C4-2B (cell line): ENCODE measurements at regions not wholly inside any gene's neighbourhood (a gene's known extent, or its start where the extent isn't known, plus 50 kb on each side); places are given as distances from the start of the nearest gene placed in this dataset.

Source experiments
- H3K27ac ChIP-seq: fragments of 450-650 bp; 2 replicates; pipeline ENCODE4 v1.5.1; 2017
- ZFX ChIP-seq: fragments of 450-650 bp; IDR thresholded peaks from 2 replicates; pipeline ENCODE4 v1.6.1; 2017
- TF ChIP-seq, protein P1 (sequence below): fragments of 450-650 bp; conservative IDR thresholded peaks from 2 replicates; pipeline ENCODE4 v1.5.1; 2017; ENCODE audit warnings: mild to moderate bottlenecking

DNA sequence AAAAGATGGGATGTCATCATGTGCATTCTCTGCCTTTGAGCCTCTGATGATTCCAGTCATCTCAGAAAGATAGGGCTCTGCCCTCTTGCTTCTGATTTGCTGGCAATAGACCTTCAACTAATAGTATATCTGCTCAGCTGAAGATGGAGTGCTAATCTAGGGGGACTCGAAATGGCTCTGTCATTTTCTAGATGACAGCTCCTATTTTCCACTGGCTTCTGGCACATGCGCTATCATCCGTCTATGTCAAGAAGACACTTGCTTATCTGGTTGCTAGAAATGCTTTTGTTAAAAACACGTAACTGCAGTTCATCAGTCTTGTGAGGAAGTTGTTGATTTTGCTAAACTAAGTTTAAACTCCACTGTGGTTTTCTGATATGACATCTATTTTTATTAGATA lies 265.5 kb upstream of the ZNF608 start:
- no peak overlapping the region for H3K27ac ChIP-seq

DNA sequence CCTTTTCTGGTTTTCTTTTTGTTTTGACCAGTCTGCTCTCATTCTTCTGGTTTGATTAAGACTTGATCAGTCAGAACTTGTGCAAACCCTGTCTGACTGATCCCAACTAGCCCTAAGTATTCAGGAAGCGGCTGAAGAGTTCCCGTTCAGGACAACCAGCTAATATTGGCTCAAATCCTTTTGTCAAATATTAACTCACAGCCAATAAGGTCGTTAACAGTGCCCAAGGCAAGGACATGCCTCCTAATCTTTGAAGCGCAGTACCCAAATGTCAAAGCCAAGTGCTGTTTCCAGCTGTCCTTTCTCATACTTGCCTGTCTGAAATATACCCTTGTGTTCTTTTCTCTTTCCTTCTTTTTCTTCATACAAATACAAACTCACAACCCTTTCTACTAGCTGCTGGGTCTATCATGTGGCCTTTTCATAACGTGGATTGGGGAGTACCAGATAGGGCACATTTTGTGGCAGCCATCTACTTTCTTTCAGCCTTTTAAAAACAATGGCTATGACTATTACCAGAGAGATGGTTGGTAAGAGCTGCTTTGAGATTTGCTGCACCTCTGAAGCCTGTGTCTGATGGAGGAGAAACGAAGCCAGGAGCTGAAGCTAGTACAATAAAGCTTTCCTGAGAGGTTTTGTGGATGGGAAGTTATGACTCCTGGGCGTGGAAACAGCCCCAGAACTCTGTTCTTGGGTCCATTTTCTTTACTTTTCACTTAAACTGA lies 266.4 kb upstream of the ZNF608 start:
- H3K27ac ChIP-seq: no peak overlapping the region
- no peak for TF ChIP-seq ZFX
- TF ChIP-seq, protein P1, sequence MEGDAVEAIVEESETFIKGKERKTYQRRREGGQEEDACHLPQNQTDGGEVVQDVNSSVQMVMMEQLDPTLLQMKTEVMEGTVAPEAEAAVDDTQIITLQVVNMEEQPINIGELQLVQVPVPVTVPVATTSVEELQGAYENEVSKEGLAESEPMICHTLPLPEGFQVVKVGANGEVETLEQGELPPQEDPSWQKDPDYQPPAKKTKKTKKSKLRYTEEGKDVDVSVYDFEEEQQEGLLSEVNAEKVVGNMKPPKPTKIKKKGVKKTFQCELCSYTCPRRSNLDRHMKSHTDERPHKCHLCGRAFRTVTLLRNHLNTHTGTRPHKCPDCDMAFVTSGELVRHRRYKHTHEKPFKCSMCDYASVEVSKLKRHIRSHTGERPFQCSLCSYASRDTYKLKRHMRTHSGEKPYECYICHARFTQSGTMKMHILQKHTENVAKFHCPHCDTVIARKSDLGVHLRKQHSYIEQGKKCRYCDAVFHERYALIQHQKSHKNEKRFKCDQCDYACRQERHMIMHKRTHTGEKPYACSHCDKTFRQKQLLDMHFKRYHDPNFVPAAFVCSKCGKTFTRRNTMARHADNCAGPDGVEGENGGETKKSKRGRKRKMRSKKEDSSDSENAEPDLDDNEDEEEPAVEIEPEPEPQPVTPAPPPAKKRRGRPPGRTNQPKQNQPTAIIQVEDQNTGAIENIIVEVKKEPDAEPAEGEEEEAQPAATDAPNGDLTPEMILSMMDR: no peak

More for the DNA sequence above, 265.5 kb upstream of the ZNF608 start:
- no peak for TF ChIP-seq ZFX
- TF ChIP-seq, protein P1: no peak

DNA sequence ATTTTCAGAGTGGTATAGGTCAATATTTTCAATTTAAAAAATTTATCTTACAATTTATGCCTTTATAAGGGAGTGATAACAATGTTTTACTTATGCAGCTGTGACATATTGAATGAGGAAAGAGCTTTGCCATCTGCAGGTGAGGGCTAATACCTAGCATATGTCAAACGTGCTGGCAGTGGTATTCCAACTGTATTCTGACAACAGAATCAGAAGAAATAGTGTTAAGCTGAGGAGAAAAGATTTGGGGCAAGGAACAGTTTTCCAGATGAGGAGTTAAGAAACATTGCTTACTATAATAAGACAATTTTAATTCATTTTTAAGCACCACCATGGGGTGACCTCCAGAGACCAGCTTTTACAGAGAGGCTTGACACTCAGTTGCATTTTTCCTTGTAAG lies 267.8 kb upstream of the ZNF608 start:
- H3K27ac ChIP-seq: no peak overlapping the region
- TF ChIP-seq, protein P1: no peak
- no peak for TF ChIP-seq ZFX

DNA sequence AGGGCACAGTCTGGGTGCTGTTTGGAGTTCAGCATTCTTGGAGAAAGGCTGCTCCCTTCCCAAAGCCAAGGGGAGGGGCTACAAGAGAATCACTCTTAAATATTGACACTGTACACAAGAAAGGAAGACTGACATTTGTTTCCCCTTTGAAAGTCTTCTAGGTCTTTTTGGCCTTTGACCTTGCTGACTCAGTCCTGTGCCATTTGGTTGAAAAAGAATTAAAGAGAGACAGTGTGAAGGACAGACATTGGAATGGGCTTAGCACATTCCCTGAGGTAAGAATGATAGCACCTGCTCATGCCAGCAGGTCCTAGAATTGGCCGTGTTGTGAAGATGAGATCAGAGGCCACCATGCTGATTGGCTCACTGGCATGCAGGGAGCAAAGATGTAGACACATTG lies 271.4 kb upstream of the ZNF608 start:
- H3K27ac ChIP-seq: no peak overlapping the region
- no peak for TF ChIP-seq ZFX
- TF ChIP-seq, protein P1: no peak

DNA sequence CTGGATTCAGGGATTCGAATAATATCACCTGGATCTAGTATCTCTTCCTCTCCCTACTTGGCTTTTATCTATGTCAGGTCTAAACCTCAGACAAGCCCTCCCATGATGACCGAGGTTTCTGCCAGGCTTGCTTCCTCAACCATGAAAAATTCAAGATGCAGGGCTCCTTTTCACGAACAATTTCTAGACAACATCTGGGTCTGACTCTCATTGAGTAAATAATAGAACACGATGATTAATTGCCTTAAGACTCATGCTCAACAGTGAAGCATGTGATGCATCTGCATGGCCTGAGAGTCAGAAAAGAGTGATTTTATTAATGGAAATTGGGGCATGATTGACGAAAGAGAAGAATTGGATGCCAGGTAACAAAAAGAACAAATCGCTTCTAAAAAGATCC lies 277.2 kb upstream of the ZNF608 start:
- TF ChIP-seq, protein P1: no peak
- no peak for TF ChIP-seq ZFX
- H3K27ac ChIP-seq: no peak overlapping the region

DNA sequence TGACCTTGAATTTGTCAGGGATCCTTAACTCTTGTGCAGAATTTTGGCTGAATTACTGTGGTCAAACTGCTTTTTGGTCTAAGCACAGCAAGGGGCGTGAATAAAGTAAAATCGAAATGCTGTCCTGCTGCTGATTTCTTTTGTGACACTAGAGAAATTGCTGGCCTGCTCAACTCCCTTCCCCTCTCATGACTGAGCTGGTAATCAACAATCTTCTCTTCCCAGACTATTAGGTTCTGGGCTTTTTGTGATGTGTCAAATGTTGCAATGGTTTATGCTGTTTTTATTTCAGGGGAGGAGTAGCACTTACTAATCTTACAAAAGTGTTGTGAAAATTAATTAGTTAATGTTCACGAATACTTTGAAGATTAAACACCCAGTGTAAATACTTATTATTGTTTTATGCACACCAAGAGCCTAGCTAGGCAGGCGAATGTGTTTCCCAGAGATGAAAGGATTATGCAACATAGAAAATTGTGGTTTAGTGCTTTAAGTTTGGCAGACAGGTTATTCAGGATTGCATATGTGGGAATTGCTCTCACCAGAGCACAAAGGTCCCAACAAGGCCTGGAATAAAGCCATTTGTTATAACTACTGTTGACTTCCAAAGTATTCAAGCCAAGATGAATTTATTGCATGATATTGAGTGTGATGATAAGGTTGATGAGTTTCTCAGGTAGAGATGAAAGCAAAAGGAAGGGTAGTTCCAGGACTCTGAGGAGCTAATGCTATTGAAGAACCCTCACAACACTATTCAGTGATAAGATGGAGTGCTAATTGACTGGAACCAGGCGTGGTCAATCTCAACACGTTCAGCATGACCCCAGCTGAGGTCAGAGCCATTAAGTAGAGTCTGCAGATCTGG lies 280.7 kb upstream of the ZNF608 start:
- TF ChIP-seq, protein P1: no peak
- no peak for TF ChIP-seq ZFX
- H3K27ac ChIP-seq: no peak overlapping the region; the same call in 1 of the 2 replicates

DNA sequence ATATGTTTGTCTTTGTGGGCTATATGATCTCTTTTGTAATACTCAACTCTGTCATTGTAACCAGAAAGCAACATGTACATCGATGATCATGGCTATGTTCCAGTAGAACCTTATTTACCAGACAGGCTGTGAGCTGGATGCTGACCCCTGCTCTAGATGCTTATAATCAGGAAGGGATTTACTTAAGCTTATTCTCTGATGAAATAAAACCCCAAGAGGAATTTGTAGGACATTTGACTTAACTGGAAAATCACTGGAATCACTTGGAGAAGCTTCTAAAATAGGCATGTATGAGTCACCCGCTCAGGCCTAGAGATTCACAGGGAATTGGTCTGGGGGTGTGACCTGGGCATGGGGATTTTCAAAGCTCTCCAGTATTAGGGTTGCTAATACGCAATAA lies 285.8 kb upstream of the ZNF608 start:
- TF ChIP-seq, protein P1: no peak
- no peak for TF ChIP-seq ZFX
- no peak overlapping the region for H3K27ac ChIP-seq
